ENCODE measurements at regions not wholly inside any gene's neighbourhood (a gene's known extent, or its start where the extent isn't known, plus 50 kb on each side); places are given as distances from the start of the nearest gene placed in this dataset.
"Not testable (repeated sequence)": the region's sequence is repeated elsewhere in the genome, so short reads cannot be mapped to it uniquely, and the experiment has no call there.

GRCh38 chr5:21336478-21336877, 1348.5 kb upstream of the CDH18 start:
- H3K27ac ChIP-seq; H3K9me3 ChIP-seq; intact Hi-C loops (cut with DNase I); H3K4me1 ChIP-seq; H3K27me3 ChIP-seq; DNase-seq; H3K4me3 ChIP-seq; H3K36me3 ChIP-seq: not testable (repeated sequence)
- 15 to 35% methylated on average over 1 of the region's 1 CpG for WGBS, 2 donors

- DNase-seq; H3K36me3 ChIP-seq; H3K27ac ChIP-seq; intact Hi-C loops (cut with DNase I); H3K4me1 ChIP-seq; H3K4me3 ChIP-seq; H3K27me3 ChIP-seq; H3K9me3 ChIP-seq: not testable (repeated sequence)
- 91% methylated on average over 3 of the region's 3 CpGs for WGBS, 2 donors
Measured at GRCh38 chr5:21315376-21315775, 1327.4 kb upstream of the CDH18 start.

GRCh38 chr5:21301205-21301604, 1313.2 kb upstream of the CDH18 start:
- H3K9me3 ChIP-seq; intact Hi-C loops (cut with DNase I); H3K27ac ChIP-seq; DNase-seq; H3K27me3 ChIP-seq; H3K4me3 ChIP-seq; H3K4me1 ChIP-seq; H3K36me3 ChIP-seq: not testable (repeated sequence)

GRCh38 chr5:21274361-21274760, 1286.4 kb upstream of the CDH18 start:
- intact Hi-C loops (cut with DNase I), result not testable (repeated sequence)

GRCh38 chr5:21263361-21263760, 1275.4 kb upstream of the CDH18 start:
- Histone ChIP-seq H3K4me3 (no peak overlapping the region), H3K36me3 (no peaks in the 10 kb centered on the region), H3K4me1 (no peaks in the 10 kb centered on the region), H3K27me3 (no peaks in the 10 kb centered on the region), H3K27ac (no peak overlapping the region), H3K9me3 (no peaks in the 10 kb centered on the region)
- 50 to 58% methylated on average over 2 of the region's 2 CpGs for WGBS, 2 donors
- intact Hi-C loops (cut with DNase I), result no loop called here
- TF ChIP-seq POLR2A (IDR thresholded peaks at IDR 0.05) (no peak), CTCF (IDR thresholded peaks at IDR 0.05) (no peak), EP300 (IDR thresholded peaks at IDR 0.05) (no peak), POLR2AphosphoS5 (IDR thresholded peaks at IDR 0.05) (no peak)
- DNase-seq, result no peak

More at GRCh38 chr5:21274361-21274760, 1286.4 kb upstream of the CDH18 start:
- not testable (repeated sequence) for H3K4me1 ChIP-seq, DNase-seq, H3K4me3 ChIP-seq, H3K9me3 ChIP-seq, H3K27ac ChIP-seq, H3K36me3 ChIP-seq, H3K27me3 ChIP-seq
- 55 to 70% methylated on average over 2 of the region's 2 CpGs for WGBS, 2 donors

GRCh38 chr5:21254161-21254560, 1266.2 kb upstream of the CDH18 start:
- Histone ChIP-seq H3K36me3 (no peaks in the 10 kb centered on the region), H3K4me1 (no peaks in the 10 kb centered on the region), H3K27me3 (no peaks in the 10 kb centered on the region), H3K27ac (no peak overlapping the region), H3K9me3 (peaks cover 0 to 2% (median 0%) of the 10 kb centered on the region in 4 donors), H3K4me3 (no peak overlapping the region)
- DNase-seq, result no peak
- intact Hi-C loops (cut with DNase I), result no loop called here
- 66 to 80% methylated on average over 3 of the region's 3 CpGs for WGBS, 2 donors
- TF ChIP-seq POLR2A (IDR thresholded peaks at IDR 0.05) (no peak), CTCF (IDR thresholded peaks at IDR 0.05) (no peak), POLR2AphosphoS5 (IDR thresholded peaks at IDR 0.05) (no peak), EP300 (IDR thresholded peaks at IDR 0.05) (no peak)

- H3K27me3 ChIP-seq, result no peaks in the 10 kb centered on the region
- no peak overlapping the region for H3K4me3 ChIP-seq
- WGBS, 2 donors, result 53 to 74% methylated on average over 3 of the region's 3 CpGs
- no peak overlapping the region for H3K27ac ChIP-seq
- no peaks in the 10 kb centered on the region for H3K36me3 ChIP-seq
- no peaks in the 10 kb centered on the region for H3K9me3 ChIP-seq
- H3K4me1 ChIP-seq, result no peaks in the 10 kb centered on the region
- TF ChIP-seq POLR2A (IDR thresholded peaks at IDR 0.05) (no peak), EP300 (IDR thresholded peaks at IDR 0.05) (no peak)
- no peak for DNase-seq
- intact Hi-C loops (cut with DNase I), result no loop called here
Measured at GRCh38 chr5:21244982-21245381, 1257.0 kb upstream of the CDH18 start.
